ENCODE measurements at regions not wholly inside any gene's neighbourhood (a gene's known extent, or its start where the extent isn't known, plus 50 kb on each side); places are given as distances from the start of the nearest gene placed in this dataset.

GRCh38 chr5:164555809-164556208, 1050.4 kb downstream of the MAT2B start:
- DNase-seq = no peak

- DNase-seq = no peak
Observed at GRCh38 chr5:164560216-164560615, 1054.8 kb downstream of the MAT2B start.

- DNase-seq = peak in 1 of 2 experiments; percentile 1
Observed at GRCh38 chr5:164561933-164562872, 1056.8 kb downstream of the MAT2B start.

GRCh38 chr5:164563370-164563769, 1058.0 kb downstream of the MAT2B start:
- peak; percentile 6 to 75 for DNase-seq

- DNase-seq = no peak
Observed at GRCh38 chr5:164573397-164573796, 1068.0 kb downstream of the MAT2B start.

GRCh38 chr5:164577201-164577600, 1071.8 kb downstream of the MAT2B start:
- DNase-seq = no peak

- DNase-seq = no peak
Observed at GRCh38 chr5:164577742-164578141, 1072.3 kb downstream of the MAT2B start.

- no peak for DNase-seq
Observed at GRCh38 chr5:164578401-164578800, 1073.0 kb downstream of the MAT2B start.

GRCh38 chr5:164578911-164579310, 1073.5 kb downstream of the MAT2B start:
- no peak for DNase-seq

- no peak for DNase-seq
Observed at GRCh38 chr5:164580155-164580554, 1074.7 kb downstream of the MAT2B start.

- DNase-seq = peak; percentile 85 to 94
Observed at GRCh38 chr5:164581889-164582288, 1076.5 kb downstream of the MAT2B start.

- peak in 1 of 2 experiments; percentile 39 for DNase-seq
Observed at GRCh38 chr5:164593982-164594381, 1088.6 kb downstream of the MAT2B start.

- peak in 1 of 2 experiments; percentile 27 for DNase-seq
Observed at GRCh38 chr5:164597293-164597900, 1092.0 kb downstream of the MAT2B start.

GRCh38 chr5:164600274-164600673, 1094.9 kb downstream of the MAT2B start:
- DNase-seq = no peak

GRCh38 chr5:164600929-164601535, 1095.6 kb downstream of the MAT2B start:
- no peak for DNase-seq

GRCh38 chr5:164608507-164608906, 1103.1 kb downstream of the MAT2B start:
- no peak for DNase-seq

- no peak for DNase-seq
Observed at GRCh38 chr5:164610374-164610773, 1105.0 kb downstream of the MAT2B start.

GRCh38 chr5:164614707-164615106, 1109.3 kb downstream of the MAT2B start:
- no peak for DNase-seq

- no peak for DNase-seq
Observed at GRCh38 chr5:164617290-164617689, 1111.9 kb downstream of the MAT2B start.

- peak; percentile 30 to 76 for DNase-seq
Observed at GRCh38 chr5:164627021-164627420, 1121.6 kb downstream of the MAT2B start.

- DNase-seq = peak in 1 of 2 experiments; percentile 26
Observed at GRCh38 chr5:164636456-164636855, 1131.0 kb downstream of the MAT2B start.

- DNase-seq = no peak
Observed at GRCh38 chr5:164637931-164638521, 1132.6 kb downstream of the MAT2B start.

- peak in 1 of 2 experiments; percentile 26 for DNase-seq
Observed at GRCh38 chr5:164649266-164649665, 1143.8 kb downstream of the MAT2B start.

All from NCI-H524 (cell line).